ENCODE measurements at regions not wholly inside any gene's neighbourhood (a gene's known extent, or its start where the extent isn't known, plus 50 kb on each side); places are given as distances from the start of the nearest gene placed in this dataset.

DNA sequence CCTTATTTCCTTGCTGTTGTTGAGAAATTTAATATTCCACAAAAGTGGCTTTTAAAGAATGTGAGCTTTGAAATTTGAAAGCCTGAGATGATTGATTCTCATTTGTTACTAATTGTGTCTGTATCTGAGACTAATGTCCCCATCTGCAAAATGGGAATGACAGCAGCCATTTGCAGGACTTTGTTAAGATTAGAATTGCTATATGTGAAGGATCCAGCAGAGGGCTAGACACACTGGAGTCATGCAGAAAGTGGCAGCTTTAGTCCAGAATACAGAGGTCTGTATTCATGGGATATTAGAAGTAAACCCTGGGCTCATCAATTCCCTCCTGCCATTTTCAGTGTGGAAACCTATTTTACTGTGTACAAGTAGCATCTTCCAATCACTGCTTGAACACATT lies 296.5 kb upstream of the GYPC start:
- no peak overlapping the region for H3K4me3 ChIP-seq (ENCODE audit: control extremely low read depth in 1 of 5, extremely low read depth in 1 of 5, insufficient read depth in 1 of 5, low read depth in 2 of 5, low read length in 4 of 5)
- CTCF ChIA-PET = interaction anchor here (1.2 to 1.8 kb wide), 2 partner anchors 417 to 419 kb away, joined by 4 to 7 read pairs; no protein-coding TSS in a partner anchor
- POLR2A ChIA-PET = no interaction called here

DNA sequence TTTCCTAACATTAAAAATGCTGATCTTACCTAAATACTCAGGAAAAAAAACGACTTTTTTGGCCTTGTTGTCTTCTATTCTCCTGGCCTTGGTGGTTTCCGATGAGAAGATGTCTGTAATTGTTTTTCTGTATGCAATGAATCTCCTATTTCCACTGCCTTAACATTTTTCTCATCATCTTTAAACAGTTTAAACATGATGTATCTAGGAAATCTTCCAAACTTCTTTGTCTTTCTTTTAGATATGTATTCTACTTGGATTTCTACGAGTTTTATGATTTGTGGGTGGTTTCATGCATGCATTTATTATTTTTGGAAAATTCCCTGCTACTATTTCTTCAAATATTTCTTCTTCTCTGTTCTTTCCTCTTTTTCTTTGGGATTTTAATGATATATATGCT lies 288.6 kb upstream of the GYPC start:
- no peak for TF ChIP-seq EZH2 (IDR thresholded peaks at IDR 0.05; ENCODE audit: borderline replicate concordance, insufficient read depth, low read depth, low read length, poor library complexity, severe bottlenecking)
- ATAC-seq (ENCODE audit: low read depth) = no peak
- no peaks in the 10 kb centered on the region for H3K36me3 ChIP-seq (replicated peaks in 1 of 2; ENCODE audit: control extremely low read depth in 1 of 2, control insufficient read depth in 1 of 2, extremely low read depth in 1 of 2, insufficient read depth in 2 of 2, low read length in 1 of 2)
- H3K79me2 ChIP-seq (ENCODE audit: control insufficient read depth, insufficient read depth, low read length) = no peaks in the 10 kb centered on the region
- H4K20me1 ChIP-seq (ENCODE audit: control insufficient read depth, insufficient read depth, low read length, poor library complexity, severe bottlenecking) = no peaks in the 10 kb centered on the region
- no peaks in the 10 kb centered on the region for H3K27me3 ChIP-seq (replicated peaks in 1 of 4; ENCODE audit: control extremely low read depth in 1 of 4, control insufficient read depth in 3 of 4, insufficient read depth in 4 of 4, low read length in 3 of 4)
- CTCF ChIA-PET = interaction anchor here (0.6 kb wide), 1 partner anchor 12 kb away, joined by 4 read pairs; no protein-coding TSS in a partner anchor
- POLR2A ChIA-PET = no interaction called here
- H3K27me3 Mint-ChIP-seq = no peaks in the 10 kb centered on the region
- no peak overlapping the region for H3K27ac Mint-ChIP-seq
- intact Hi-C loops (cut with micrococcal nuclease) = no loop called here
- H3K4me3 Mint-ChIP-seq = no peak overlapping the region
- no peaks in the 10 kb centered on the region for H3K4me1 Mint-ChIP-seq
- WGBS (ENCODE audit: insufficient coverage) = no CpG with 5 or more reads among the region's 3 CpGs
- DNase-seq = no peak
- H3K4me1 ChIP-seq (ENCODE audit: control insufficient read depth in 2 of 2, insufficient read depth in 2 of 2, low read length in 2 of 2) = no peaks in the 10 kb centered on the region
- H3K9ac ChIP-seq (ENCODE audit: low read length) = no peak overlapping the region
- H3K9me3 Mint-ChIP-seq (ENCODE audit: insufficient read depth) = no peaks in the 10 kb centered on the region
- no peaks in the 10 kb centered on the region for H3K9me3 ChIP-seq (ENCODE audit: control extremely low read depth in 1 of 3, control insufficient read depth in 2 of 3, insufficient read depth in 1 of 3, low read length in 2 of 3)
- H2AFZ ChIP-seq (ENCODE audit: insufficient read depth, low read depth, low read length, poor library complexity, severe bottlenecking) = no peak overlapping the region
- no peak overlapping the region for H3K4me3 ChIP-seq (ENCODE audit: control extremely low read depth in 1 of 5, extremely low read depth in 1 of 5, insufficient read depth in 1 of 5, low read depth in 2 of 5, low read length in 4 of 5)
- no peak overlapping the region for H3K4me2 ChIP-seq (replicated peaks; ENCODE audit: low read depth, low read length, poor library complexity, severe bottlenecking)
- H3K27ac ChIP-seq (ENCODE audit: low read length in 2 of 2) = no peak overlapping the region

More for the DNA sequence above, 296.5 kb upstream of the GYPC start:
- Histone ChIP-seq H3K36me3 (replicated peaks in 1 of 2; ENCODE audit: control extremely low read depth in 1 of 2, control insufficient read depth in 1 of 2, extremely low read depth in 1 of 2, insufficient read depth in 2 of 2, low read length in 1 of 2) (no peaks in the 10 kb centered on the region), H2AFZ (ENCODE audit: insufficient read depth, low read depth, low read length, poor library complexity, severe bottlenecking) (no peak overlapping the region), H3K4me1 (ENCODE audit: control insufficient read depth in 2 of 2, insufficient read depth in 2 of 2, low read length in 2 of 2) (no peaks in the 10 kb centered on the region), H3K4me2 (replicated peaks; ENCODE audit: low read depth, low read length, poor library complexity, severe bottlenecking) (no peak overlapping the region), H3K9me3 (ENCODE audit: control extremely low read depth in 1 of 3, control insufficient read depth in 2 of 3, insufficient read depth in 1 of 3, low read length in 2 of 3) (no peaks in the 10 kb centered on the region), H3K79me2 (ENCODE audit: control insufficient read depth, insufficient read depth, low read length) (no peaks in the 10 kb centered on the region), H3K9ac (ENCODE audit: low read length) (no peak overlapping the region), H4K20me1 (ENCODE audit: control insufficient read depth, insufficient read depth, low read length, poor library complexity, severe bottlenecking) (no peaks in the 10 kb centered on the region), H3K27me3 (replicated peaks in 1 of 4; ENCODE audit: control extremely low read depth in 1 of 4, control insufficient read depth in 3 of 4, insufficient read depth in 4 of 4, low read length in 3 of 4) (no peaks in the 10 kb centered on the region), H3K27ac (ENCODE audit: low read length in 2 of 2) (no peak overlapping the region)
- Mint-ChIP-seq H3K27ac (no peak overlapping the region), H3K27me3 (peaks cover 4% of the 10 kb centered on the region), H3K4me3 (no peak overlapping the region), H3K9me3 (ENCODE audit: insufficient read depth) (no peaks in the 10 kb centered on the region), H3K4me1 (no peaks in the 10 kb centered on the region)
- DNase-seq (no peak), ATAC-seq (ENCODE audit: low read depth) (no peak)
- intact Hi-C loops (cut with micrococcal nuclease) = no loop called here
- no peak for TF ChIP-seq EZH2 (IDR thresholded peaks at IDR 0.05; ENCODE audit: borderline replicate concordance, insufficient read depth, low read depth, low read length, poor library complexity, severe bottlenecking)
- TF ChIP-seq, protein P1, sequence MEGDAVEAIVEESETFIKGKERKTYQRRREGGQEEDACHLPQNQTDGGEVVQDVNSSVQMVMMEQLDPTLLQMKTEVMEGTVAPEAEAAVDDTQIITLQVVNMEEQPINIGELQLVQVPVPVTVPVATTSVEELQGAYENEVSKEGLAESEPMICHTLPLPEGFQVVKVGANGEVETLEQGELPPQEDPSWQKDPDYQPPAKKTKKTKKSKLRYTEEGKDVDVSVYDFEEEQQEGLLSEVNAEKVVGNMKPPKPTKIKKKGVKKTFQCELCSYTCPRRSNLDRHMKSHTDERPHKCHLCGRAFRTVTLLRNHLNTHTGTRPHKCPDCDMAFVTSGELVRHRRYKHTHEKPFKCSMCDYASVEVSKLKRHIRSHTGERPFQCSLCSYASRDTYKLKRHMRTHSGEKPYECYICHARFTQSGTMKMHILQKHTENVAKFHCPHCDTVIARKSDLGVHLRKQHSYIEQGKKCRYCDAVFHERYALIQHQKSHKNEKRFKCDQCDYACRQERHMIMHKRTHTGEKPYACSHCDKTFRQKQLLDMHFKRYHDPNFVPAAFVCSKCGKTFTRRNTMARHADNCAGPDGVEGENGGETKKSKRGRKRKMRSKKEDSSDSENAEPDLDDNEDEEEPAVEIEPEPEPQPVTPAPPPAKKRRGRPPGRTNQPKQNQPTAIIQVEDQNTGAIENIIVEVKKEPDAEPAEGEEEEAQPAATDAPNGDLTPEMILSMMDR (IDR thresholded peaks at IDR 0.05) = peak; percentile 47
